Small intestine (tissue), 7 donors: ENCODE measurements at regions not wholly inside any gene's neighbourhood (a gene's known extent, or its start where the extent isn't known, plus 50 kb on each side); places are given as distances from the start of the nearest gene placed in this dataset.

Experiments
- DNase-seq, 2 donors: peaks; one replicate each; pipeline versions ENCODE4 v3.0.0 to v3.0.0-alpha.2; 2013
- FAIRE-seq: peaks from 2 replicates; lab custom pipeline; 2012; peaks lifted over from hg19 to GRCh38; lab: Jason Lieb, UNC
- H3K27ac ChIP-seq, 3 donors: one replicate each; pipeline ENCODE4 v1.5.1; 2013; ENCODE audit warnings: low read length in 2 of 3, mild to moderate bottlenecking in 2 of 3, control low read depth in 1 of 3, inconsistent platforms in 1 of 3, low read depth in 1 of 3, moderate library complexity in 1 of 3
- H3K27me3 ChIP-seq, 3 donors: one replicate each; pipeline ENCODE4 v1.6.1; 2013; ENCODE audit warnings: low read length in 3 of 3, inconsistent platforms in 1 of 3; ENCODE audit not compliant: control insufficient read depth in 3 of 3, insufficient read depth in 3 of 3
- H3K36me3 ChIP-seq, 3 donors: one replicate each; pipeline ENCODE4 v1.6.1; 2013; ENCODE audit warnings: low read length in 3 of 3, inconsistent platforms in 1 of 3, low read depth in 1 of 3, mild to moderate bottlenecking in 1 of 3, moderate library complexity in 1 of 3; ENCODE audit not compliant: control insufficient read depth in 3 of 3, insufficient read depth in 2 of 3
- H3K4me1 ChIP-seq, 3 donors: one replicate each; pipeline ENCODE4 v1.6.1; 2013; ENCODE audit warnings: low read length in 2 of 3, inconsistent platforms in 1 of 3, low read depth in 1 of 3, mild to moderate bottlenecking in 1 of 3, moderate library complexity in 1 of 3; ENCODE audit not compliant: control insufficient read depth in 3 of 3, insufficient read depth in 2 of 3
- H3K4me3 ChIP-seq, 3 donors: one replicate each; pipeline ENCODE4 v1.5.1; 2013; ENCODE audit warnings: low read length in 3 of 3, control low read depth in 1 of 3, inconsistent platforms in 1 of 3, low read depth in 1 of 3, mild to moderate bottlenecking in 1 of 3, moderate library complexity in 1 of 3
- H3K9me3 ChIP-seq, 2 donors: one replicate each; pipeline ENCODE4 v1.6.1; 2013; ENCODE audit warnings: low read depth in 1 of 2, low read length in 1 of 2; ENCODE audit not compliant: control insufficient read depth in 2 of 2, insufficient read depth in 1 of 2
- WGBS, 3 donors: extraction: QIAGEN DNeasy Blood & Tissue Kit; methylation state at CpG; one replicate each; pipeline ENCODE4 v1.1.7; 2013; 5-methylcytosine and 5-hydroxymethylcytosine counted together
- donor health status: healthy with polysubstance abuse.
- donor health status: control.
- donor health status: control.
- donor health status: Bipolar disorder and iron deficiency.
- donor health status: healthy.

DNA sequence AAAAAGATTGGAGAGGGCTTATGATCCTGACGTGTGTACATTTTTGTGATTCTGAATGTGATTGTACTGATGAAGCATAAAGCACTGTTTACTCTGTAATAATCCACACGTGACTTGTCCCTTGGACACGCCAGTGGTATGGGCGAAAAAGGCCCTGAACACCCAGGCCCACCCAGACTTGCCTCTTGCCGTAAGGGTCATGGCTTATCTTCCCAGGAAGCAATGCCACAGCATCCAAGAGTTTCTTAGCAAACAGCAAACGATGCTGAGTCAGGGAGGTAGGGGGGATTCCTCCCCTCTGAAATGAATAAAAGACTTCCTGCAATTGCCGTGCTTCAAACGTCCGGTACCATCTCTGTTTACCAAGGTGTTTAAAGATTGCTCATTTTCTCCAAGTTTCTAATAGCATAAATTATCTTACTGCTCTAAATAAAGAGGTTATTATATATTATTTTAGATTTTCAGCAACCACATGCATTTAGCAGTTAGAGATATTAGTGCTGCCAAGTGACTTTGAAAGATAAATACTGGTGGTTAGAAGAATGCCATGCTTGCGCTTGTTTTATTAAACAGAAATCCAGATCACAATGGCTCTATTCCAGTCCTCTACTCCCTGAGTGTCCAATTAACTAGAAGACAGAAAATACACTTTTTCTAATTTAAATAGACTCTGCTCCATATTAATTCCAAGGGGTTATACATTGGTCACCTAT lies 212.8 kb upstream of the CST7 start:
- H3K27ac ChIP-seq: no peak overlapping the region
- DNase-seq (no peak), FAIRE-seq (no peak)
- no peaks in the 10 kb centered on the region for H3K36me3 ChIP-seq
- WGBS, 3 donors: 48 to 57% (median 55%) methylated on average over 10 of the region's 10 CpGs
- no peak overlapping the region for H3K4me3 ChIP-seq
- H3K27me3 ChIP-seq: no peaks in the 10 kb centered on the region
- H3K9me3 ChIP-seq: no peaks in the 10 kb centered on the region
- no peaks in the 10 kb centered on the region for H3K4me1 ChIP-seq

- no peaks in the 10 kb centered on the region for H3K36me3 ChIP-seq
- DNase-seq (no peak), FAIRE-seq (no peak)
- H3K4me1 ChIP-seq: no peaks in the 10 kb centered on the region
- 84 to 86% (median 86%) methylated on average over 5 of the region's 5 CpGs for WGBS, 3 donors
- H3K27me3 ChIP-seq: no peaks in the 10 kb centered on the region
- H3K4me3 ChIP-seq: no peak overlapping the region
- H3K27ac ChIP-seq: no peak overlapping the region
- H3K9me3 ChIP-seq: no peaks in the 10 kb centered on the region
Measured at GRCh38 chr20:24736844-24737211, 212.2 kb upstream of the CST7 start.

DNA sequence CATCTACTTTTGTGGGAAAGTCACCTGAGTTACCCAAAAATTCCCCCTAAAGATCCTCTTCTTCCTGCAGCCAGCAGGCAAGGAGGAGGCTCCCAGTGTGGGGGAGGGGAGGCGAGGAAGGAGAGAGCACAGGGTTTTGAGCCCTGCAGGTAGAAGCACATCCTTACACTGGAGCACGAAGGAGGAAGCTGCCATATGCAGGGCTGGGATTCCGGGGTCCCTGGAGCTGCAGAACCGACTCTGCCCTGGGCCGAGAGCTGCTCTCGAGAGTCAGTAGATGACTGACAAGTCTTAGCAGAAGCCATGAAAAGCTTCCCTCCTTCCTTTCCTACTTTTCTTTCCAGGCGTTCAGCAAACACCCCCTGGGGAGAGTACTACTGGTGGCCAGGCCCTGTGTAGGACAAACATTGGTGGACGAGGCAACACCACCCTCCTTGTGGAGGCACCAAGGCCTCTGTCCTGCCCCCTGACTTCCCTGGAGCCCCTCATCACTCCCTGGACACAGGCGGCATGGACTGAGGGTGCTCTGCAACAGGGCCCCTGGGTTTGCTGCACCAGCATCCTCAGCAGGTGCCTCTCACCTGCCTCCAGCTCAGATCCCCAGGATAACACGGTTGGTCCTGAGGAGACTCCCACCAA lies 211.7 kb upstream of the CST7 start:
- H3K4me3 ChIP-seq: no peak overlapping the region
- DNase-seq: no peak
- no peaks in the 10 kb centered on the region for H3K27me3 ChIP-seq
- H3K27ac ChIP-seq: no peak overlapping the region
- no peaks in the 10 kb centered on the region for H3K4me1 ChIP-seq
- no peak for FAIRE-seq
- H3K9me3 ChIP-seq: no peaks in the 10 kb centered on the region
- WGBS, 3 donors: 84 to 92% (median 86%) methylated on average over 9 to 10 of the region's 10 CpGs
- H3K36me3 ChIP-seq: no peaks in the 10 kb centered on the region

DNA sequence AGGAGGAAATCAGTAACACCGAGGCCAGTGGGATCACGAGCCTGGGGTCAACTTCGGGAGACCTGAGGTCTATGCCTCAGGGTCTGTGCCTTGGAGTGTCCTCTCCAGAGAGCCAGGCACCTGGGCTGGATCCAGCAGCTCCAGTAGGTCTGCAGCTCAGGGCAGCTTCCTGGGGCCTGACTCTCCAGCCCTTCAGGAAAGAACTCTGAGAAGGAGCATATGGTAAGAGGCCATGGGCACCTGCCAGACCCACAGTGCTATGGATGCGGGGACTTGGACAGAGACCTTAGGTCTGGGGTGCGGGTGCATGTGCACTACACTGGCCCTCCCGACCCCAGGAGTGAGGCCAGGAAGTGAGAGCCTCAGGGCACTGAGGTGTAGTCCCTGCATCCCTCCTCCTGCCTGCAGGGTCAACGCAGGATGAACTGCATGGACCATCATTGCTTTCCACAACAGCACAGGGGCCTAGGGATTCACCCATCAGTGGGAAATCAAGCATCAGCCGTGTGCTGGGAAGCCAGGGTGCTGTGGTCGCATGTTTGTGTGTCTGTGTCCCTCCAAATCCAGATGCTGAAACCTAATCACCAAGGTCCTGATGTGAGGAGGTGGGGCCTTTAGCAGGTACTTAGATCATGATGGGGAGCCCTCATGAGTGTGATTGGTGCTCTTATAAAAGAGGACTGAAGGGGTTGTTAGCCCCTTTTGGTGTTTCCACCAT lies 210.9 kb upstream of the CST7 start:
- 89 to 95% (median 89%) methylated on average over 9 of the region's 9 CpGs for WGBS, 3 donors
- Histone ChIP-seq H3K36me3 (no peaks in the 10 kb centered on the region), H3K4me3 (no peak overlapping the region), H3K27ac (no peak overlapping the region), H3K27me3 (no peaks in the 10 kb centered on the region), H3K9me3 (no peaks in the 10 kb centered on the region), H3K4me1 (no peaks in the 10 kb centered on the region)
- FAIRE-seq (no peak), DNase-seq (no peak)

DNA sequence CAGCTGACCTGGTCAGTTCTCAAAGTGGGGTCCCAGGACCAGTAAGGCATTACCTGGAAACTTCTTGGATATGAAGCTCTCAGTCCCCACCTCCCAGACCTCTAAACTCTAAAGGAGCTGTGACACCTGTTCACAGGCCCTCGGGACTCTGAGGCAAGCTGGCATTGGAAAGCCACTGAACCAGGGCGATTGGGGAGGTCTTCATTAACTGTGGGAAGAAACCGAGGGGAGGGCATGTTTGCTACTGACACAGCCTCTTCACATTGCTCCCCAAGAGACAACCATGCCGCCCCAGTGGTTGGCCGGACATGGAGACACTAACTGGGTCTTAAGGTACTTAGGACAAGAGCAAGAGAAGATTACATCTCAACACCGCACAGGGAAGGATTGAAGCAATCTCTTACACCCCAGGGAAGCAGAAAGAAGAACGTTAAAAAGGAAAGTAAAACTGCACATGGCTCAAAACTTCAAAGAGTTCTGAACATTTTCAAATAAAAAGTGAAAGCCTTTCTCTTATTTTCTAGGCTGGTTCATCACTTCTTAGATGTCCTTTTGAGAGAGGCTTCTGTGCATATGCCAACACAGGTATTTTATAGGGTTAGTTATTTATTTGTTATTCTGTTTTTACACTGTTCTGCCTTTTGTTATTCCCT lies 210.0 kb upstream of the CST7 start:
- Histone ChIP-seq H3K27ac (no peak overlapping the region), H3K9me3 (no peaks in the 10 kb centered on the region), H3K4me1 (no peaks in the 10 kb centered on the region), H3K27me3 (no peaks in the 10 kb centered on the region), H3K4me3 (no peak overlapping the region), H3K36me3 (no peaks in the 10 kb centered on the region)
- 56 to 63% (median 59%) methylated on average over 7 of the region's 7 CpGs for WGBS, 3 donors
- FAIRE-seq: no peak
- DNase-seq: no peak

DNA sequence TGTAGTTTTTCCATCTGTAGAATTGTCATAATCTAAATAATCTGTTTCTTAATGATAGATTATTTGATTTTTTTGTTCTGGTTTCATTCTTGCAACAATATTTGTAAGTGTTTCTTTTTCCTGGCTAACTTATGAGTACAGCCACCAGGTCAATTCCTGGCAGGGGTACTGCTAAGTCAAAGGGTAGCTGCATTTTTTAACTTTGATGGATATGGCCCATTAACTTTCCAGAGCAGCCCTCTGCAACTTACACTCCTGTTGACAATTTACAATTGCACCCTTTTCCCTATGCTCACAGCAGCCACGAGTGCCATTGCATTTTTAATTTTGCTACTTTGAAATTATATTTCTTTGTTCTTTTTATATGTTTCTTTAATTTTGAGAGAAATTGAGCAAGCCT lies 209.3 kb upstream of the CST7 start:
- DNase-seq: no peak
- Histone ChIP-seq H3K4me3 (no peak overlapping the region), H3K4me1 (no peaks in the 10 kb centered on the region), H3K27me3 (no peaks in the 10 kb centered on the region), H3K27ac (no peak overlapping the region), H3K9me3 (no peaks in the 10 kb centered on the region), H3K36me3 (no peaks in the 10 kb centered on the region)
- 52 to 69% (median 61%) methylated on average over 1 of the region's 1 CpG for WGBS, 3 donors
- no peak for FAIRE-seq

GRCh38 chr20:24741493-24742072 lies 207.5 kb upstream of the CST7 start:
- Histone ChIP-seq H3K4me1 (peaks cover 0 to 3% (median 0%) of the 10 kb centered on the region in 3 donors), H3K27ac (no peak overlapping the region), H3K4me3 (no peak overlapping the region), H3K36me3 (no peaks in the 10 kb centered on the region), H3K9me3 (no peaks in the 10 kb centered on the region), H3K27me3 (no peaks in the 10 kb centered on the region)
- DNase-seq: no peak
- WGBS, 3 donors: 86 to 89% (median 88%) methylated on average over 11 of the region's 11 CpGs
- no peak for FAIRE-seq

GRCh38 chr20:24742436-24742835 lies 206.6 kb upstream of the CST7 start:
- Histone ChIP-seq H3K36me3 (no peaks in the 10 kb centered on the region), H3K27me3 (no peaks in the 10 kb centered on the region), H3K4me3 (no peak overlapping the region), H3K9me3 (no peaks in the 10 kb centered on the region), H3K27ac (no peak overlapping the region), H3K4me1 (peaks cover 0 to 3% (median 0%) of the 10 kb centered on the region in 3 donors)
- 57 to 83% (median 72%) methylated on average over 7 of the region's 7 CpGs for WGBS, 3 donors
- no peak for FAIRE-seq
- DNase-seq: no peak
